ENCODE measurements at regions not wholly inside any gene's neighbourhood (a gene's known extent, or its start where the extent isn't known, plus 50 kb on each side); places are given as distances from the start of the nearest gene placed in this dataset.

- H3K9me3 ChIP-seq (ENCODE audit: low read length) = no peaks in the 10 kb centered on the region
- H3K4me2 ChIP-seq (ENCODE audit: low read length) = no peak overlapping the region
- H4K20me1 ChIP-seq (ENCODE audit: low read length) = no peaks in the 10 kb centered on the region
- no peaks in the 10 kb centered on the region for H3K79me2 ChIP-seq (ENCODE audit: low read length)
- no peaks in the 10 kb centered on the region for H3K27me3 ChIP-seq (ENCODE audit: low read length)
- H3K36me3 ChIP-seq (ENCODE audit: low read depth, low read length) = no peaks in the 10 kb centered on the region
- POLR2A ChIA-PET (ENCODE audit: unreplicated experiment) = no interaction called here
- H3K4me3 ChIP-seq (ENCODE audit: low read length) = no peak overlapping the region
- CTCF ChIA-PET = interaction anchor here (0.6 kb wide), 1 partner anchor 10 kb away, joined by 3 read pairs; no protein-coding TSS in a partner anchor
- no TSS peak for BruUV-seq (replicated peaks)
- intact Hi-C loops (cut with micrococcal nuclease) = no loop called here
- TF ChIP-seq EZH2phosphoT487 (IDR thresholded peaks at IDR 0.05; ENCODE audit: borderline replicate concordance, low read length) (no peak), EZH2 (IDR thresholded peaks at IDR 0.05; ENCODE audit: low read length, unreplicated experiment) (no peak), CTCF (conservative IDR thresholded peaks at IDR 0.05; ENCODE audit: low read depth, low read length) (no peak)
- no peak overlapping the region for H3K9ac ChIP-seq (ENCODE audit: low read length)
- no peaks in the 10 kb centered on the region for H3K4me1 ChIP-seq (ENCODE audit: insufficient read depth, low read length)
- no peak for ATAC-seq
- no peaks in the 10 kb centered on the region for H3F3A ChIP-seq (ENCODE audit: low read length, unreplicated experiment)
- H3K9me2 ChIP-seq (replicated peaks; ENCODE audit: low read length) = no peaks in the 10 kb centered on the region
- no peak for DNase-seq
- no peak overlapping the region for H3K27ac ChIP-seq (ENCODE audit: low read length)
- H2AFZ ChIP-seq (ENCODE audit: low read length) = no peak overlapping the region
Measured at GRCh38 chr5:112070022-112070421, 313.0 kb upstream of the NREP start.

DNA sequence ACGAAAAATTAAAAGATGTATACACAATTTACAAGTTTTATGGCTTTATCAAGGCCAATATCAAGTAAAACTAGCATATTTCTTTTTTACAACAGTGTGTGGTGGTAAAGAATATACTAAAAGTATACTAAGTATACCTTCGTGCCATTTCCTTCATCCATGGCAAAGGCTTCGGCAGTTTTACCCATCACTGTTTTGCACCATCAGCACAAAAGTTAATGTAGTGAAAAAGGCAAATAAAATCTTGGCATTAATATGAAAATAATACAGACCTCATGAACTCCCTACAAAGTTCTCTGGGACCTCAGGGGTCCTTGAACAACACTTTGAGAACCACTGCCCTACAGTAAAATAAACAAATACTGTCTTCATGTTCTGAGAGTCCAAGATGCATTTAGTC, 312.3 kb upstream of the NREP start:
- CTCF ChIA-PET = interaction anchor here (0.6 kb wide), 1 partner anchor 9 kb away, joined by 3 read pairs; no protein-coding TSS in a partner anchor
- no peaks in the 10 kb centered on the region for H4K20me1 ChIP-seq (ENCODE audit: low read length)
- intact Hi-C loops (cut with micrococcal nuclease) = no loop called here

More for the DNA sequence above, 312.3 kb upstream of the NREP start:
- DNase-seq = no peak
- BruUV-seq (replicated peaks) = no TSS peak
- H3F3A ChIP-seq (ENCODE audit: low read length, unreplicated experiment) = no peaks in the 10 kb centered on the region
- no peaks in the 10 kb centered on the region for H3K4me1 ChIP-seq (ENCODE audit: insufficient read depth, low read length)
- no peak overlapping the region for H3K4me2 ChIP-seq (ENCODE audit: low read length)
- H3K9ac ChIP-seq (ENCODE audit: low read length) = no peak overlapping the region
- no peak overlapping the region for H3K4me3 ChIP-seq (ENCODE audit: low read length)
- no peak for ATAC-seq
- H3K79me2 ChIP-seq (ENCODE audit: low read length) = no peaks in the 10 kb centered on the region
- H3K9me2 ChIP-seq (replicated peaks; ENCODE audit: low read length) = no peaks in the 10 kb centered on the region
- H3K36me3 ChIP-seq (ENCODE audit: low read depth, low read length) = no peaks in the 10 kb centered on the region
- H3K9me3 ChIP-seq (ENCODE audit: low read length) = no peaks in the 10 kb centered on the region
- no peak overlapping the region for H3K27ac ChIP-seq (ENCODE audit: low read length)
- TF ChIP-seq EZH2phosphoT487 (IDR thresholded peaks at IDR 0.05; ENCODE audit: borderline replicate concordance, low read length) = no peak
- TF ChIP-seq CTCF (conservative IDR thresholded peaks at IDR 0.05; ENCODE audit: low read depth, low read length) = no peak
- no peak for TF ChIP-seq EZH2 (IDR thresholded peaks at IDR 0.05; ENCODE audit: low read length, unreplicated experiment)
- POLR2A ChIA-PET (ENCODE audit: unreplicated experiment) = no interaction called here
- H2AFZ ChIP-seq (ENCODE audit: low read length) = no peak overlapping the region
- no peaks in the 10 kb centered on the region for H3K27me3 ChIP-seq (ENCODE audit: low read length)
